Progenitor cell of endocrine pancreas (in vitro differentiated cells): ENCODE measurements at regions not wholly inside any gene's neighbourhood (a gene's known extent, or its start where the extent isn't known, plus 50 kb on each side); places are given as distances from the start of the nearest gene placed in this dataset.

ENCODE experiments used
- DNase-seq: peaks from one replicate; pipeline ENCODE4 v3.0.0; 2021; ENCODE audit warnings: low spot score; ENCODE audit not compliant: unreplicated experiment
- H3K27ac Mint-ChIP-seq: 2 replicates; pipeline ENCODE4 v1.8.0; 2021; ENCODE audit warnings: mild to moderate bottlenecking, moderate library complexity, mixed read lengths
- H3K27me3 Mint-ChIP-seq: 2 replicates; pipeline ENCODE4 v1.8.0; 2021; ENCODE audit warnings: mixed read lengths
- H3K36me3 Mint-ChIP-seq: 2 replicates; pipeline ENCODE4 v1.8.0; 2022; ENCODE audit warnings: mixed read lengths; ENCODE audit not compliant: insufficient read depth
- H3K4me1 Mint-ChIP-seq: 2 replicates; pipeline ENCODE4 v1.8.0; 2021; ENCODE audit warnings: low read depth, mixed read lengths
- H3K4me3 Mint-ChIP-seq: 2 replicates; pipeline ENCODE4 v1.8.0; 2021; ENCODE audit warnings: low read depth, mild to moderate bottlenecking, moderate library complexity, mixed read lengths
- H3K9me3 Mint-ChIP-seq: 2 replicates; pipeline ENCODE4 v1.8.0; 2021; ENCODE audit warnings: low read depth, mixed read lengths
- CTCF ChIP-seq: fragments of 200-600 bp; sonication (generic); IDR thresholded peaks from one replicate; pipeline ENCODE4 v1.5.0; 2021; ENCODE audit warnings: antibody characterized with exemption, mild to moderate bottlenecking; ENCODE audit not compliant: unreplicated experiment

GRCh38 chr13:80442609-80443008 lies 101.7 kb upstream of the SPRY2 start:
- H3K27me3 Mint-ChIP-seq, result no peaks in the 10 kb centered on the region
- no peak overlapping the region for H3K4me3 Mint-ChIP-seq
- DNase-seq, result no peak
- H3K36me3 Mint-ChIP-seq, result no peaks in the 10 kb centered on the region
- no peaks in the 10 kb centered on the region for H3K9me3 Mint-ChIP-seq
- H3K4me1 Mint-ChIP-seq, result no peaks in the 10 kb centered on the region
- H3K27ac Mint-ChIP-seq, result no peak overlapping the region
- TF ChIP-seq CTCF, result no peak

GRCh38 chr13:80441968-80442367 lies 101.0 kb upstream of the SPRY2 start:
- no peak for DNase-seq
- Mint-ChIP-seq H3K4me3 (no peak overlapping the region), H3K27ac (no peak overlapping the region), H3K27me3 (no peaks in the 10 kb centered on the region), H3K36me3 (no peaks in the 10 kb centered on the region), H3K9me3 (no peaks in the 10 kb centered on the region), H3K4me1 (no peaks in the 10 kb centered on the region)
- TF ChIP-seq CTCF, result no peak

- no peak overlapping the region for H3K4me3 Mint-ChIP-seq
- H3K4me1 Mint-ChIP-seq, result peaks cover under 1% of the 10 kb centered on the region
These were observed 97.6 kb upstream of the SPRY2 start for GRCh38 chr13:80438521-80438920.

GRCh38 chr13:80437231-80437630 lies 96.3 kb upstream of the SPRY2 start:
- no peak overlapping the region for H3K4me3 Mint-ChIP-seq
- no peak for TF ChIP-seq CTCF

More at GRCh38 chr13:80438521-80438920, 97.6 kb upstream of the SPRY2 start:
- H3K9me3 Mint-ChIP-seq, result no peaks in the 10 kb centered on the region
- H3K36me3 Mint-ChIP-seq, result no peaks in the 10 kb centered on the region
- no peaks in the 10 kb centered on the region for H3K27me3 Mint-ChIP-seq
- H3K27ac Mint-ChIP-seq, result no peak overlapping the region
- no peak for DNase-seq
- TF ChIP-seq CTCF, result no peak

GRCh38 chr13:80436571-80437169 lies 95.7 kb upstream of the SPRY2 start:
- H3K4me1 Mint-ChIP-seq, result peaks cover 2% of the 10 kb centered on the region
- no peaks in the 10 kb centered on the region for H3K36me3 Mint-ChIP-seq
- TF ChIP-seq CTCF, result no peak
- no peak overlapping the region for H3K4me3 Mint-ChIP-seq
- no peaks in the 10 kb centered on the region for H3K27me3 Mint-ChIP-seq
- no peak for DNase-seq
- H3K9me3 Mint-ChIP-seq, result peaks cover 3% of the 10 kb centered on the region
- H3K27ac Mint-ChIP-seq, result no peak overlapping the region

More at GRCh38 chr13:80437231-80437630, 96.3 kb upstream of the SPRY2 start:
- no peaks in the 10 kb centered on the region for H3K36me3 Mint-ChIP-seq
- H3K9me3 Mint-ChIP-seq, result peaks cover 1% of the 10 kb centered on the region
- peaks cover 2% of the 10 kb centered on the region for H3K4me1 Mint-ChIP-seq
- H3K27me3 Mint-ChIP-seq, result no peaks in the 10 kb centered on the region
- no peak for DNase-seq
- H3K27ac Mint-ChIP-seq, result no peak overlapping the region
